GM10248 (cell line): ENCODE measurements at regions not wholly inside any gene's neighbourhood (a gene's known extent, or its start where the extent isn't known, plus 50 kb on each side); places are given as distances from the start of the nearest gene placed in this dataset.

Experiments
- CTCF ChIA-PET: fragments of 300-600 bp; sonication (Branson Sonifier 250); formaldehyde crosslinking; extraction: SDS; loops from one replicate; lab custom pipeline; 2021; ENCODE audit warnings: antibody characterized with exemption; lab: Yijun Ruan, JAX
- POLR2A ChIA-PET: fragments of 350-650 bp; sonication (Branson Sonifier 250); formaldehyde crosslinking; extraction: SDS; loops from one replicate; lab custom pipeline; 2020; ENCODE audit warnings: antibody characterized with exemption; lab: Yijun Ruan, JAX
- DNase-seq: peaks from one replicate; pipeline ENCODE4 v3.0.0; 2012; ENCODE audit errors: extremely low spot score
- CTCF ChIP-seq: IDR thresholded peaks from 2 replicates; pipeline ENCODE4 v1.5.1; 2012; ENCODE audit warnings: mild to moderate bottlenecking, low read depth; ENCODE audit errors: extremely low read depth, missing control alignments, control extremely low read depth

DNA sequence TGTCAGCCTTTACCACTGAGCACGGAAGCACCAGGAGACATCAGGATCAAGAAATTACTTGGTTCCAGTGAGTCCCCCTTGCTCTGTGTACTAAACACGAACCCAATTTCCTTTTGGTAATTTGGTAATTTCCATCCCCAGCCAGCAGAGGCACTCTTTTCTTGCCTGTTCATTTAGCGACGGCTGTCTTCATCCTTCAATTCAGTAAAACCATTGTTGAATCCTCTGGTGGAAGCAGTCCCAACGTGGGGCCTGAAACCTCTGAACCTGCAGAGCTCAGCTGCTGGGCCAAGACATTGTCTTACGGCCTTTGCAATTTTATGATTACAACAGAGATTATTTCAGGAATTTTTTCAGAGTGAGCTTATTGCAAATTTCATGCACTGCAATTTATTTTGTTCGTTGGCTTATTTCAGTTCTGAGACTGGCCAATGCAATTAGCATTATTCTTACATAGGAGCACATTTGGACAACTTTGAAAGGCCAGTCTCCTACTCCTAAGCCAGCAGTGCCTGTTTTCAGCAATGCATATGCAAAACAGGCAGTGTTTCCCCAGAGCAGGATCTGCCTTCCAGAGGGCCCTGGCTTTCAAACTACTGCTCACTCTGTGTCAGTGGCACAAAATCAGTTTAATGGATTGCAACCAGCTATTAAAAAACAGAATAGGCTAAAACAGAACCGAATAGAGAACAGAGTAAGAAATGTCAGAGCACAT is 372.9 kb upstream of the TMEM132C start:
- no peak for TF ChIP-seq CTCF
- ChIA-PET POLR2A (no interaction called here), CTCF (interaction anchor here (1.6 kb wide), 1 partner anchor 285 kb away, joined by 3 read pairs; no protein-coding TSS in a partner anchor)
- DNase-seq = no peak

- POLR2A ChIA-PET = no interaction called here
- DNase-seq = no peak
- no peak for TF ChIP-seq CTCF
- CTCF ChIA-PET = no interaction called here
Measured at GRCh38 chr12:127896661-127897060, 370.3 kb upstream of the TMEM132C start.

GRCh38 chr12:127898616-127899015 is 368.4 kb upstream of the TMEM132C start:
- ChIA-PET POLR2A (no interaction called here), CTCF (no interaction called here)
- TF ChIP-seq CTCF = no peak
- no peak for DNase-seq

DNA sequence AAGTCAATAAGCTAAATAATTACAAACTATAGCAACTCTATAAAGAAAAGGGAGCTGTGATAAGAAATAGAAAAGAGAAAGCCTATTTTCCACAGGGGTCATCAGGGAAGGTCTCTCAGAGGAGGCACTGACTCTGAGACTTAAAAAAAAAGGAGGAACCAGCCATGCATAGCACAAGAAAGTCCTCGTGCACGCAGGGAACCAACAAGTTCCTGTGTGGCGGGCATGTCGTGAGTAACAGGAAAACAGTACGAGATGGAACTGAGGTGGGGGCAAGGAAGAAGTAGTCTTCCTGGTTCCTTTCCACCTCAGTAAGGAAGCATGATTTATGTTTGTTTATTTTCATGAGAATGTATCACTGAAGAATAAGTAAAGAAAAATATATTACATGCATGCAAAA is 367.0 kb upstream of the TMEM132C start:
- ChIA-PET POLR2A (no interaction called here), CTCF (no interaction called here)
- DNase-seq = no peak
- TF ChIP-seq CTCF = no peak

- POLR2A ChIA-PET = no interaction called here
- CTCF ChIA-PET = no interaction called here
Measured at GRCh38 chr12:127900386-127900785, 366.6 kb upstream of the TMEM132C start.

DNA sequence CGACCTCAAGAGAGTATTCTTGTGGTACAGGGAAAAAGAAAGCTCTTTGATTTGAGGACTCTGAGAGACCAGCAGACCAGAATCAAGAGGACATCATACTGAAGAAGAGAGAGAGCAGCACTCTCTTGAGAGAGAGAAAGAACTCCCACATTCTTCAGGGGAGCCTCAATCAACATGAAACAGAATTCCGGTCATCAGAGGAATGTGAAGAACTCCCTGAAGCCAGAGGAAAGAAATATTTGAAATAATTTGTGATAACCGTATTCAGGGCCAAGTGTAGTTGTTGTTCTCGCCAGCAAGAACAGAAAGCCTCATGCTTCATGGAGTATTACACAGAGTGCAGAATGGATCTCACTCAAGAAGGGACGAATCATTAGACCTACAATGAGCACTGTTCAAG is 363.8 kb upstream of the TMEM132C start:
- DNase-seq = no peak
- POLR2A ChIA-PET = no interaction called here
- CTCF ChIA-PET = no interaction called here
- TF ChIP-seq CTCF = no peak

More at GRCh38 chr12:127900386-127900785, 366.6 kb upstream of the TMEM132C start:
- no peak for DNase-seq
- no peak for TF ChIP-seq CTCF

GRCh38 chr12:127909041-127909440 is 357.9 kb upstream of the TMEM132C start:
- ChIA-PET CTCF (no interaction called here), POLR2A (no interaction called here)
- no peak for TF ChIP-seq CTCF

More at GRCh38 chr12:127909041-127909440, 357.9 kb upstream of the TMEM132C start:
- no peak for DNase-seq
